ENCODE measurements at regions not wholly inside any gene's neighbourhood (a gene's known extent, or its start where the extent isn't known, plus 50 kb on each side); places are given as distances from the start of the nearest gene placed in this dataset.

GRCh38 chr2:16184945-16185660 lies 244.8 kb downstream of the MYCN start:
- H3K27me3 Mint-ChIP-seq (ENCODE audit: low read depth): no peaks in the 10 kb centered on the region

More at GRCh38 chr2:16184945-16185660, 244.8 kb downstream of the MYCN start:
- no peak overlapping the region for H3K9ac ChIP-seq (ENCODE audit: extremely low read depth, insufficient read length, low read length)
- H3K56ac ChIP-seq (ENCODE audit: insufficient read length, low read depth, low read length): no peak overlapping the region
- no peak overlapping the region for H3K23ac ChIP-seq (ENCODE audit: insufficient read length, low read depth, low read length)
- H3K23me2 ChIP-seq (ENCODE audit: insufficient read length, low read depth, low read length, poor library complexity, severe bottlenecking): no peaks in the 10 kb centered on the region
- no peaks in the 10 kb centered on the region for H4K20me1 ChIP-seq (ENCODE audit: control insufficient read depth, insufficient read depth, insufficient read length)
- no peak overlapping the region for H3K14ac ChIP-seq (ENCODE audit: insufficient read depth, low read length)
- no peak overlapping the region for H3K18ac ChIP-seq (ENCODE audit: insufficient read length, low read depth, low read length)
- no CpG with 5 or more reads among the region's 9 CpGs for WGBS (ENCODE audit: extremely low coverage, insufficient read length, low lambda C conversion rate)
- H3K4me1 ChIP-seq (ENCODE audit: insufficient read depth, low read length): peaks cover 3% of the 10 kb centered on the region; the same call in 1 of the 2 replicates
- H4K8ac ChIP-seq (replicated peaks; ENCODE audit: insufficient read length, low read depth, low read length): no peak overlapping the region
- Mint-ChIP-seq H3K4me3 (no peak overlapping the region), H3K9me3 (no peaks in the 10 kb centered on the region), H3K36me3 (ENCODE audit: insufficient read depth in 1 of 3, low read depth in 3 of 3) (no peaks in the 10 kb centered on the region), H3K4me1 (peaks cover 34 to 36% of the 10 kb centered on the region in 2 experiments), H3K27ac (peak overlapping the region in 2 of 3 experiments; percentile 24 to 86; a peak in 3 of 7 replicates)
- peak; percentile 60 for DNase-seq
- H3K4ac ChIP-seq (ENCODE audit: low read depth, low read length): no peak overlapping the region
- H3K79me2 ChIP-seq (ENCODE audit: insufficient read depth, low read length): no peaks in the 10 kb centered on the region
- no peak overlapping the region for H3K27ac ChIP-seq (ENCODE audit: insufficient read length, low read depth, low read length)
- no peak overlapping the region for H2BK5ac ChIP-seq (ENCODE audit: insufficient read length, low read length)
- no peaks in the 10 kb centered on the region for H3K79me1 ChIP-seq (ENCODE audit: insufficient read depth, low read depth, low read length, poor library complexity, severe bottlenecking)
- no peaks in the 10 kb centered on the region for H3K9me3 ChIP-seq (ENCODE audit: control insufficient read depth, low read depth, low read length)
- TF ChIP-seq CTCF (conservative IDR thresholded peaks at IDR 0.05): no peak
- H2BK20ac ChIP-seq (ENCODE audit: low read depth, low read length, poor library complexity, severe bottlenecking): no peak overlapping the region
- H2BK12ac ChIP-seq (ENCODE audit: insufficient read length, low read depth, low read length): no peak overlapping the region
- no peak overlapping the region for H4K91ac ChIP-seq (ENCODE audit: insufficient read length, low read depth, low read length)
- no peak overlapping the region for H2BK120ac ChIP-seq (ENCODE audit: low read depth, low read length, poor library complexity, severe bottlenecking)
- H2BK15ac ChIP-seq (ENCODE audit: low read depth, low read length): no peak overlapping the region
- H3K27me3 ChIP-seq (ENCODE audit: insufficient read depth, low read length): no peaks in the 10 kb centered on the region
- no peak overlapping the region for H2AK5ac ChIP-seq (ENCODE audit: insufficient read length, low read length)
- no peak overlapping the region for H3T11ph ChIP-seq (ENCODE audit: low read length)
- H4K5ac ChIP-seq (ENCODE audit: insufficient read length, low read depth, low read length): no peak overlapping the region
- H3K4me2 ChIP-seq (ENCODE audit: insufficient read depth, insufficient read length, low read length): no peak overlapping the region
- no peak overlapping the region for H2AFZ ChIP-seq (ENCODE audit: low read length)

All from H9 (cell line).